Stomach (tissue), 4 donors: ENCODE measurements at regions not wholly inside any gene's neighbourhood (a gene's known extent, or its start where the extent isn't known, plus 50 kb on each side); places are given as distances from the start of the nearest gene placed in this dataset.

ENCODE experiments used
- EP300 ChIP-seq: sonication (generic); formaldehyde crosslinking; IDR thresholded peaks from one replicate; pipeline ENCODE4 v1.6.1; 2017; ENCODE audit warnings: antibody characterized with exemption
- POLR2AphosphoS5 ChIP-seq, 3 donors: sonication (generic); formaldehyde crosslinking; IDR thresholded peaks; one replicate each; pipeline ENCODE4 v1.6.1; 2016; ENCODE audit warnings: antibody characterized with exemption in 3 of 3
- TF ChIP-seq, protein P1 (sequence below), 7 experiments: fragments of 450-650 bp in 4 of 7; fragments of 200-600 bp in 3 of 7; sonication (generic) in 3 of 7; IDR thresholded peaks; one replicate each; pipeline ENCODE4 v1.5.1; 2016 to 2019; ENCODE audit warnings: antibody characterized with exemption in 7 of 7, control low read depth in 2 of 7, mild to moderate bottlenecking in 1 of 7

DNA sequence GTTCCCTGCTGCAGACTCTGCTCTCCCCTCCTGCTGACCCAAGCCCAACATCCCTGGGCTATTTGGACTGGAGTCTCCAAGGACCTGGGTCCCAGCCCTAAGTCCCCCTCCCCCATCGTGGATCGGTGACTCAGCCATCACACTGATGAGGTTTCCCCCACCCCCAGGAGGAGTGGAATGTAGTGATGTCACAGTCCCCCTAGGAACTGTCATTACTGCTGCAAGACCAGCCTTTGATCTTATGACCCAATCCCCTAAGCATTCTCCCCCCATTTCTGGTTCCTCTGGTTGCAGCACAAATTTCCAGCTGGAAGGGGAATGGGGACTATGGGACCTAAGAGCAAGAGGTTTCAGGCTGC is 63.4 kb upstream of the CSPG4 start:
- TF ChIP-seq EP300: no peak
- TF ChIP-seq POLR2AphosphoS5 (IDR thresholded peaks at IDR 0.05): no peak
- TF ChIP-seq, protein P1, sequence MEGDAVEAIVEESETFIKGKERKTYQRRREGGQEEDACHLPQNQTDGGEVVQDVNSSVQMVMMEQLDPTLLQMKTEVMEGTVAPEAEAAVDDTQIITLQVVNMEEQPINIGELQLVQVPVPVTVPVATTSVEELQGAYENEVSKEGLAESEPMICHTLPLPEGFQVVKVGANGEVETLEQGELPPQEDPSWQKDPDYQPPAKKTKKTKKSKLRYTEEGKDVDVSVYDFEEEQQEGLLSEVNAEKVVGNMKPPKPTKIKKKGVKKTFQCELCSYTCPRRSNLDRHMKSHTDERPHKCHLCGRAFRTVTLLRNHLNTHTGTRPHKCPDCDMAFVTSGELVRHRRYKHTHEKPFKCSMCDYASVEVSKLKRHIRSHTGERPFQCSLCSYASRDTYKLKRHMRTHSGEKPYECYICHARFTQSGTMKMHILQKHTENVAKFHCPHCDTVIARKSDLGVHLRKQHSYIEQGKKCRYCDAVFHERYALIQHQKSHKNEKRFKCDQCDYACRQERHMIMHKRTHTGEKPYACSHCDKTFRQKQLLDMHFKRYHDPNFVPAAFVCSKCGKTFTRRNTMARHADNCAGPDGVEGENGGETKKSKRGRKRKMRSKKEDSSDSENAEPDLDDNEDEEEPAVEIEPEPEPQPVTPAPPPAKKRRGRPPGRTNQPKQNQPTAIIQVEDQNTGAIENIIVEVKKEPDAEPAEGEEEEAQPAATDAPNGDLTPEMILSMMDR (IDR thresholded peaks at IDR 0.05): no peak
